Breast epithelium (tissue), 3 donors: ENCODE measurements at regions not wholly inside any gene's neighbourhood (a gene's known extent, or its start where the extent isn't known, plus 50 kb on each side); places are given as distances from the start of the nearest gene placed in this dataset.

Source experiments
- CTCF ChIP-seq, 3 donors: fragments of 450-650 bp; IDR thresholded peaks; one replicate each; pipeline ENCODE4 v1.5.1; 2016 to 2017; ENCODE audit warnings: antibody characterized with exemption in 3 of 3, mild to moderate bottlenecking in 3 of 3, moderate library complexity in 3 of 3
- POLR2A ChIP-seq: fragments of 450-650 bp; IDR thresholded peaks from one replicate; pipeline ENCODE4 v1.6.1; 2016; ENCODE audit warnings: antibody characterized with exemption, mild to moderate bottlenecking, moderate library complexity
- POLR2AphosphoS5 ChIP-seq, 3 donors: sonication (generic); formaldehyde crosslinking; IDR thresholded peaks; one replicate each; pipeline ENCODE4 v1.6.1; 2017; ENCODE audit warnings: antibody characterized with exemption in 3 of 3

GRCh38 chr7:149626972-149627371, 129.4 kb upstream of the ZNF746 start:
- TF ChIP-seq POLR2AphosphoS5 (IDR thresholded peaks at IDR 0.05) (no peak), CTCF (IDR thresholded peaks at IDR 0.05) (no peak), POLR2A (no peak)
